Testis (tissue), 2 donors: ENCODE measurements at regions not wholly inside any gene's neighbourhood (a gene's known extent, or its start where the extent isn't known, plus 50 kb on each side); places are given as distances from the start of the nearest gene placed in this dataset.

Experiments used
- CTCF ChIP-seq, 3 experiments: fragments of 450-650 bp in 2 of 3; fragments of 200-600 bp in 1 of 3; sonication (generic) in 1 of 3; IDR thresholded peaks; one replicate each; pipeline ENCODE4 v1.5.1; 2016 to 2019; ENCODE audit warnings: antibody characterized with exemption in 3 of 3, mild to moderate bottlenecking in 2 of 3, moderate library complexity in 1 of 3
- POLR2A ChIP-seq: fragments of 450-650 bp; IDR thresholded peaks from one replicate; pipeline ENCODE4 v1.6.1; 2017; ENCODE audit warnings: antibody characterized with exemption, mild to moderate bottlenecking, moderate library complexity

- no peak for TF ChIP-seq CTCF (IDR thresholded peaks at IDR 0.05)
- no peak for TF ChIP-seq POLR2A
Measured at GRCh38 chr13:107462501-107462900, 752.8 kb downstream of the LIG4 start.
